ENCODE measurements at regions not wholly inside any gene's neighbourhood (a gene's known extent, or its start where the extent isn't known, plus 50 kb on each side); places are given as distances from the start of the nearest gene placed in this dataset.

DNA sequence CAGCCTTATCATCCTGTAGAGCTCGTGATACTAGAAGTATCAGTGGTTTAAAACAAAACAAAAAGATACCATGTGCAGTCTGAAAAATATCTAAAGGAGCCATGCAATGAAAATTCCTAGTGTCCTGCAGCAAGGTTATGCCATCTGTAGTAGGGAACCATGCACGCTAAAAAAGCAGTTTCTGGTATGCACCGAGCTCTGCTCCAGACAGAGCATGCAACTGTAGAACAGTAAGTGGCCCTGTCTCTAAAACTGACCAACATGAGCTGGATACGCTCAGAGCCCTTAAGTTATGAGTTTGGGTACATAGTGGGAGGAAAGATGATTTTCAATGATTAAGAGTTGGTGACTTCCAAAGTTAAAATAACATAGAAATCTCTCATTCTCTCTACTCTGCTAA is 159.3 kb upstream of the ADAMTS5 start:
- no peak for DNase-seq (ENCODE audit: low read depth)
- H3K4me3 ChIP-seq (ENCODE audit: low read length), result no peak overlapping the region
- TF ChIP-seq, protein P1, sequence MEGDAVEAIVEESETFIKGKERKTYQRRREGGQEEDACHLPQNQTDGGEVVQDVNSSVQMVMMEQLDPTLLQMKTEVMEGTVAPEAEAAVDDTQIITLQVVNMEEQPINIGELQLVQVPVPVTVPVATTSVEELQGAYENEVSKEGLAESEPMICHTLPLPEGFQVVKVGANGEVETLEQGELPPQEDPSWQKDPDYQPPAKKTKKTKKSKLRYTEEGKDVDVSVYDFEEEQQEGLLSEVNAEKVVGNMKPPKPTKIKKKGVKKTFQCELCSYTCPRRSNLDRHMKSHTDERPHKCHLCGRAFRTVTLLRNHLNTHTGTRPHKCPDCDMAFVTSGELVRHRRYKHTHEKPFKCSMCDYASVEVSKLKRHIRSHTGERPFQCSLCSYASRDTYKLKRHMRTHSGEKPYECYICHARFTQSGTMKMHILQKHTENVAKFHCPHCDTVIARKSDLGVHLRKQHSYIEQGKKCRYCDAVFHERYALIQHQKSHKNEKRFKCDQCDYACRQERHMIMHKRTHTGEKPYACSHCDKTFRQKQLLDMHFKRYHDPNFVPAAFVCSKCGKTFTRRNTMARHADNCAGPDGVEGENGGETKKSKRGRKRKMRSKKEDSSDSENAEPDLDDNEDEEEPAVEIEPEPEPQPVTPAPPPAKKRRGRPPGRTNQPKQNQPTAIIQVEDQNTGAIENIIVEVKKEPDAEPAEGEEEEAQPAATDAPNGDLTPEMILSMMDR (IDR thresholded peaks at IDR 0.05; ENCODE audit: insufficient read depth, low read depth, low read length, missing control alignments), result no peak

DNA sequence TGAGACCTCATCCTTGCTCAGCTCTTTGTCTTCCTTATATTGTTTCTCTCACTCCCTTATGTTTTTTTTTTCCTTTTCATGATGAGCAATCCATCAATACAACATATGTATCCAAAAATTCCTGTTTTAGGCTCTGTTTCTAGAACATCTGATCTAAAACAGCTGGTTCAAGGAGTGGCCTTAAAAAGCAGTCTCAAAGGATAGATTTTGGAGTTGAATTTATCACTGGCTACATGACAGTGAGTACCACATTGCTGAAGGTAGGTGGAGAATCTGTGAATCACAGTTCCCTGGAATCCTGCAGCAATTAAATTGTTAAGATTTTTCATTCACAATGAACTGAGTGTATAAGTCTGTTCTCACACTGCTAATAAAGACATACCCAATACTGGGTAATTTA is 155.8 kb upstream of the ADAMTS5 start:
- H3K4me3 ChIP-seq (ENCODE audit: low read length), result no peak overlapping the region
- TF ChIP-seq, protein P1 (IDR thresholded peaks at IDR 0.05; ENCODE audit: insufficient read depth, low read depth, low read length, missing control alignments), result no peak
- DNase-seq (ENCODE audit: low read depth), result no peak

DNA sequence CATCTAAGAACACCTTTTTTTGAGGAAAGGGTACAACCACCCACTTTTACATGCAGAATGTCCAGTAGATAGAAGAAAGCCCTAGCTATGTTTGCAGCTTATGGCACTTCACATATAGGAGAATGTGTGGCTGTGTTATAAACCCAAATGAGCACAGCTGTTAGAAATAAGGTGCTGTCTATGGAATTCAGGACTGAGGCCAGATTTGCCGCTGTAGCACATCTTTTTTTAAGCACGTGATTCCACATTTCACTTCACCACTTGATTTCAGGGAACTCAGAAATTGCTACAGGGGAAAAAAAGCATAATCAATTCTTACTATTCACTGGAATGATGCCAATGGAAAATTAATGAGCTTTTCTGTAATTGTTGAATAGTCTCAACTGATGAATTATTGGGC is 147.2 kb upstream of the ADAMTS5 start:
- TF ChIP-seq, protein P1 (IDR thresholded peaks at IDR 0.05; ENCODE audit: insufficient read depth, low read depth, low read length, missing control alignments), result no peak
- no peak overlapping the region for H3K4me3 ChIP-seq (ENCODE audit: low read length)
- DNase-seq (ENCODE audit: low read depth), result no peak

DNA sequence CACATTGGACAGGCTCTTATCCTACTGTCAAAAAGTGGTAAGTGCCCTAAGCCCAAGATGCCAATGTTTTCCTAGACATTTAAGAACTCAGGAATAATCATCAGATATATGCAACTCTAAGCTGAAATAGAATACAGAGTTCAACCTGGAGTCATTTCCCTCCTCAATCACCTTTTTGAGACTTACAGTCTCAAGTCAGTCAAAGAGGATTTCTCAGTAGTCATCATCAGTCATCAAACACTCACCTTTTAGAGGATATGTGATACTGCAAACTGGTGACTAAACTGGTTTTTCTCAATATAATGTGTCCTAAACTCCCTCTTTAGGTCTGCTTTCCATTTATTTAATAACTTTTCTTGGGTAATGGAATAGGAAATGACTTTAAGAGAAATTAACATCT is 145.3 kb upstream of the ADAMTS5 start:
- no peak overlapping the region for H3K4me3 ChIP-seq (ENCODE audit: low read length)
- TF ChIP-seq, protein P1 (IDR thresholded peaks at IDR 0.05; ENCODE audit: insufficient read depth, low read depth, low read length, missing control alignments), result no peak
- DNase-seq (ENCODE audit: low read depth), result peak; percentile 89

DNA sequence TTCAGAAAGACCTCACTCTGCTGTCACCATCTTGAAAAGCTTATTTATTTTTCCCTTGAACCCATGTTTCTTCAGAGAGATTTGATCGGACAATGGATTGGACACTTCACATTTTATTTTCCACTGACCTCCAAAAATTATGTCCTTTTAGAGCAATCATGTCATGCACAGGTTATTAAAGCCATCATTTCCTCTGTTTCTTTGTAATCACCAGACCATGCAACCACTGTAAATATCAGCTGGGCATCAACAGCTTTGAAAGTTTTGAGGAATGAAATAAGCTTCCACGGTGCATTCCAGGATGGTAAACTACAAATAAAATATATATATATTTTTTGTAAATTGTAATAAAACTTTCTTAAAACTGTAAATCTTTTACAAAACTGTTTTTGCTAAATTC is 144.1 kb upstream of the ADAMTS5 start:
- no peak for DNase-seq (ENCODE audit: low read depth)
- H3K4me3 ChIP-seq (ENCODE audit: low read length), result no peak overlapping the region
- TF ChIP-seq, protein P1 (IDR thresholded peaks at IDR 0.05; ENCODE audit: insufficient read depth, low read depth, low read length, missing control alignments), result no peak

DNA sequence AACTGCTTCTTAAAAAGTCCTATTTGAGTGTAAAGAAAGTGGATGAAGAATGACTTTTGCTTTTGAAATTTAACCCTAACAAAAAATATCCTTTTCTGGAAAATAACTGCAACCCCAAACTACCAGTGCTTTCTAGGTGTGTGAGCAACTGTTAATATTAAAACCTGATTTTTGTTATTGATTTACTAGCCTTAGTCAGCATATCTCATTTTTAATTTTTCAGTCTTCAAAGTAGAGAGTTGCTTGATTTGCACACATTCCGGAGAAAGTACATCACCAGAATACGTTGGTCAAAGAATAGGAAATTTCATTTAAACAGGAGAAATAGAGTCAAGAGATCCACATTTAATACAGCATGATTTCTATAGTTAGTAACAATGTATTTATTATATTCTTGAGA is 141.8 kb upstream of the ADAMTS5 start:
- TF ChIP-seq, protein P1 (IDR thresholded peaks at IDR 0.05; ENCODE audit: insufficient read depth, low read depth, low read length, missing control alignments), result no peak
- no peak overlapping the region for H3K4me3 ChIP-seq (ENCODE audit: low read length)
- no peak for DNase-seq (ENCODE audit: low read depth)

DNA sequence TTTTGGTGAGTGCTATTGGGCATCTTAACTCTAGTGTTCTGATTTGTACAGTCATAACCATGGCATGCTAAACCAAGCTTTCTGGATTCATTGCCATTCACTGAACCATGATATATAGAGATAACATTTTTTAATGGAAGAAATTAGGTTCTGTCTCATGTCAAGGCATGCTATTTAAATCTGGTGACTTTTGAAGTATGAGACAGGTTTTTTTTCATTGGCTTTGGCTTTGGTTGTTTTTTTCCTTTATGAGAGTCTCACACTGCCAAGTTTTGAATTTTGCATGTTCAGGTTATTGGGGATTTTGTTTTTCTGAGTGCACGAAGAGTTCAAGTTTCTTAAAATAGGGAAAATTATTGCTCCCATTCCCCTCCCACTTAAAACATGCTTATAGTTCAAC is 141.3 kb upstream of the ADAMTS5 start:
- DNase-seq (ENCODE audit: low read depth), result peak; percentile 36
- no peak overlapping the region for H3K4me3 ChIP-seq (ENCODE audit: low read length)
- TF ChIP-seq, protein P1 (IDR thresholded peaks at IDR 0.05; ENCODE audit: insufficient read depth, low read depth, low read length, missing control alignments), result no peak
